Fibroblast of lung (primary cell): ENCODE measurements at regions not wholly inside any gene's neighbourhood (a gene's known extent, or its start where the extent isn't known, plus 50 kb on each side); places are given as distances from the start of the nearest gene placed in this dataset.

ENCODE experiments used
- DNase-seq, 2 donors: peaks; one replicate each; pipeline versions ENCODE4 v3.0.0 to v3.0.0-alpha.2; 2010; ENCODE audit warnings: low read depth in 2 of 2
- H2AFZ ChIP-seq: 2 replicates; pipeline ENCODE4 v1.5.1; 2012; ENCODE audit warnings: low read length, control low read depth, inconsistent platforms
- H3K27ac ChIP-seq: 2 replicates; pipeline ENCODE4 v1.5.1; 2011; ENCODE audit warnings: low read length, control low read depth; ENCODE audit not compliant: insufficient read depth
- H3K27me3 ChIP-seq: 2 replicates; pipeline ENCODE4 v1.5.1; 2011; ENCODE audit warnings: mild to moderate bottlenecking, low read length; ENCODE audit not compliant: control insufficient read depth, insufficient read depth
- H3K36me3 ChIP-seq: 2 replicates; pipeline ENCODE4 v1.5.1; 2011; ENCODE audit warnings: low read length; ENCODE audit not compliant: control insufficient read depth, insufficient read depth
- H3K4me1 ChIP-seq: 2 replicates; pipeline ENCODE4 v1.5.1; 2011; ENCODE audit warnings: low read length; ENCODE audit not compliant: control insufficient read depth, insufficient read depth; ENCODE audit errors: extremely low read depth
- H3K4me2 ChIP-seq: 2 replicates; pipeline ENCODE4 v1.5.1; 2011; ENCODE audit warnings: low read length, control low read depth; ENCODE audit not compliant: insufficient read depth; ENCODE audit errors: extremely low read depth
- H3K4me3 ChIP-seq, 4 experiments: fragments of 200-600 bp in 1 of 4; sonication (generic) in 1 of 4; replicated peaks in 1 of 4; 2 replicates each; pipeline ENCODE4 v1.5.1; 2011 to 2016; ENCODE audit warnings: low read length in 4 of 4, low read depth in 3 of 4, mild to moderate bottlenecking in 3 of 4, control low read depth in 2 of 4, inconsistent platforms in 1 of 4, mixed read lengths in 1 of 4; ENCODE audit not compliant: insufficient read depth in 1 of 4; ENCODE audit errors: control extremely low read depth in 1 of 4
- H3K79me2 ChIP-seq: 2 replicates; pipeline ENCODE4 v1.5.1; 2012; ENCODE audit warnings: mild to moderate bottlenecking, low read length, inconsistent platforms; ENCODE audit not compliant: control insufficient read depth, insufficient read depth
- H3K9ac ChIP-seq: 2 replicates; pipeline ENCODE4 v1.5.1; 2011; ENCODE audit warnings: mild to moderate bottlenecking, low read length, control low read depth; ENCODE audit not compliant: insufficient read depth
- H3K9me3 ChIP-seq: 2 replicates; pipeline ENCODE4 v1.5.1; 2012; ENCODE audit warnings: low read depth, low read length; ENCODE audit not compliant: control insufficient read depth, insufficient read depth
- H4K20me1 ChIP-seq: 2 replicates; pipeline ENCODE4 v1.5.1; 2011; ENCODE audit warnings: low read length; ENCODE audit not compliant: control insufficient read depth, insufficient read depth; ENCODE audit errors: extremely low read depth
- CTCF ChIP-seq, 2 donors: IDR thresholded peaks in 1 of 2; conservative IDR thresholded peaks in 1 of 2; 1 replicate in 1 of 2; 2 replicates in 1 of 2; pipeline ENCODE4 v1.5.1; 2011 to 2012; ENCODE audit warnings: low read length in 2 of 2, control low read depth in 1 of 2, inconsistent platforms in 1 of 2, low read depth in 1 of 2, mild to moderate bottlenecking in 1 of 2
- EZH2 ChIP-seq: IDR thresholded peaks from 2 replicates; pipeline ENCODE4 v1.5.1; 2012; ENCODE audit warnings: low read length, control low read depth, mild to moderate bottlenecking; ENCODE audit errors: missing control alignments

GRCh38 chr11:112784323-112785073 lies 176.7 kb upstream of the NCAM1 start:
- Histone ChIP-seq H3K4me2 (peak overlapping the region; percentile 80), H3K27me3 (no peaks in the 10 kb centered on the region), H3K79me2 (no peaks in the 10 kb centered on the region), H3K4me3 (no peak overlapping the region), H3K27ac (no peak overlapping the region), H4K20me1 (no peaks in the 10 kb centered on the region), H3K36me3 (no peaks in the 10 kb centered on the region), H3K9me3 (no peaks in the 10 kb centered on the region), H2AFZ (no peak overlapping the region), H3K9ac (no peak overlapping the region), H3K4me1 (no peaks in the 10 kb centered on the region)
- DNase-seq = peak; percentile 11 to 95
- TF ChIP-seq EZH2 (no peak), CTCF (conservative IDR thresholded peaks at IDR 0.05 in 1 of 2, IDR thresholded peaks at IDR 0.05 in 1 of 2; ENCODE audit: low read depth in 1 of 2, low read length in 2 of 2) (no peak)

GRCh38 chr11:112785149-112785548 lies 176.1 kb upstream of the NCAM1 start:
- Histone ChIP-seq H2AFZ (no peak overlapping the region), H3K4me2 (peak overlapping the region; percentile 80), H3K4me1 (no peaks in the 10 kb centered on the region), H4K20me1 (no peaks in the 10 kb centered on the region), H3K9me3 (no peaks in the 10 kb centered on the region), H3K27ac (no peak overlapping the region), H3K4me3 (no peak overlapping the region), H3K79me2 (no peaks in the 10 kb centered on the region), H3K27me3 (no peaks in the 10 kb centered on the region), H3K9ac (no peak overlapping the region), H3K36me3 (no peaks in the 10 kb centered on the region)
- no peak for TF ChIP-seq EZH2
- no peak for TF ChIP-seq CTCF (conservative IDR thresholded peaks at IDR 0.05 in 1 of 2, IDR thresholded peaks at IDR 0.05 in 1 of 2; ENCODE audit: low read depth in 1 of 2, low read length in 2 of 2)
- DNase-seq = peak in 1 of 2 donors; percentile 83

- Histone ChIP-seq H3K9me3 (no peaks in the 10 kb centered on the region), H3K27me3 (no peaks in the 10 kb centered on the region), H3K9ac (no peak overlapping the region), H3K36me3 (no peaks in the 10 kb centered on the region), H3K4me1 (no peaks in the 10 kb centered on the region), H2AFZ (no peak overlapping the region), H3K4me3 (no peak overlapping the region), H3K79me2 (no peaks in the 10 kb centered on the region), H4K20me1 (no peaks in the 10 kb centered on the region), H3K4me2 (no peak overlapping the region), H3K27ac (no peak overlapping the region)
- peak; percentile 43 to 87 for DNase-seq
- TF ChIP-seq EZH2 (no peak), CTCF (conservative IDR thresholded peaks at IDR 0.05 in 1 of 2, IDR thresholded peaks at IDR 0.05 in 1 of 2; ENCODE audit: low read depth in 1 of 2, low read length in 2 of 2) (no peak)
Observed at GRCh38 chr11:112785719-112786118, 175.5 kb upstream of the NCAM1 start.
